ENCODE measurements at regions not wholly inside any gene's neighbourhood (a gene's known extent, or its start where the extent isn't known, plus 50 kb on each side); places are given as distances from the start of the nearest gene placed in this dataset.
"Not testable (repeated sequence)": the region's sequence is repeated elsewhere in the genome, so short reads cannot be mapped to it uniquely, and the experiment has no call there.

DNA sequence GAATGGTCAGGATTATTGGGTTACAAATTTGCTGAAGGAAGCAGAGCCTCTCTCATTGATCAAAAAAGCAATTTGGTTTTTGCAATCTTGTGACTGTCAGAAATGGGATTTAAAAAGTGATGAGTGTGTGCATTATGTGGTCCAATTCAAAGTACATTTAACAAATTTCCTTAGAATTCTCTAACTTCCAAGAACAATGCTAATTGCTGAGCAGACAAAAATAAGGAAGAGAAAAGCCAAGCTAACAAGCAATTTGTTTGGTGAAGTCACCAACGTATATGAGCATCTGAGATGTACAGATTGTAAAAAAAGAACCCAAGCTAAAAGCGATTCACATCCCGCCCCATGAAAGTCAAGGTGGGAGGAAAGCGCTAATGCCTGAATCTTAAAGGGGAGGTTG, 1643.9 kb downstream of the CDH8 start:
- TF ChIP-seq, protein P1, sequence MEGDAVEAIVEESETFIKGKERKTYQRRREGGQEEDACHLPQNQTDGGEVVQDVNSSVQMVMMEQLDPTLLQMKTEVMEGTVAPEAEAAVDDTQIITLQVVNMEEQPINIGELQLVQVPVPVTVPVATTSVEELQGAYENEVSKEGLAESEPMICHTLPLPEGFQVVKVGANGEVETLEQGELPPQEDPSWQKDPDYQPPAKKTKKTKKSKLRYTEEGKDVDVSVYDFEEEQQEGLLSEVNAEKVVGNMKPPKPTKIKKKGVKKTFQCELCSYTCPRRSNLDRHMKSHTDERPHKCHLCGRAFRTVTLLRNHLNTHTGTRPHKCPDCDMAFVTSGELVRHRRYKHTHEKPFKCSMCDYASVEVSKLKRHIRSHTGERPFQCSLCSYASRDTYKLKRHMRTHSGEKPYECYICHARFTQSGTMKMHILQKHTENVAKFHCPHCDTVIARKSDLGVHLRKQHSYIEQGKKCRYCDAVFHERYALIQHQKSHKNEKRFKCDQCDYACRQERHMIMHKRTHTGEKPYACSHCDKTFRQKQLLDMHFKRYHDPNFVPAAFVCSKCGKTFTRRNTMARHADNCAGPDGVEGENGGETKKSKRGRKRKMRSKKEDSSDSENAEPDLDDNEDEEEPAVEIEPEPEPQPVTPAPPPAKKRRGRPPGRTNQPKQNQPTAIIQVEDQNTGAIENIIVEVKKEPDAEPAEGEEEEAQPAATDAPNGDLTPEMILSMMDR (conservative IDR thresholded peaks at IDR 0.05) = no peak
- H3K27ac ChIP-seq = no peak overlapping the region

DNA sequence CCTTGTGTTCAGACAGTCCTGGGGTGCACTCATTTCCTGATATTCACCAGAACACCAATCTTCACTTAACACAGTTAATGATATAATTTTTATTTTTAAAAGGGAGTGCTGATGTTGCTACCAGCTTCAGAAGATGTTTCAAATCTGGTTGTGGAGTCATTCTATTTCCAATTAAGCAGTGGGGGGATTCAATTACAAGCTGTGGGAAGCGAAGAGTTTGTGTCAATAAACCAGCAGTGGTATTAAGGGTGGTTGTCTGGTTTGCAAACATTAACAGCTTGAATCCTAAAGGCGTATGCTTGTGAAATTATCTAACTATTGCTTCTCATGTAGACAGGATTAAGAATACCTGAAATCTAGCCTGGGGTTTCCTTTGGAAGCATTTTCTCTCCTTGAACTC, 1637.5 kb upstream of the GOT2 start:
- TF ChIP-seq, protein P1 (conservative IDR thresholded peaks at IDR 0.05) = no peak
- H3K27ac ChIP-seq = no peak overlapping the region

DNA sequence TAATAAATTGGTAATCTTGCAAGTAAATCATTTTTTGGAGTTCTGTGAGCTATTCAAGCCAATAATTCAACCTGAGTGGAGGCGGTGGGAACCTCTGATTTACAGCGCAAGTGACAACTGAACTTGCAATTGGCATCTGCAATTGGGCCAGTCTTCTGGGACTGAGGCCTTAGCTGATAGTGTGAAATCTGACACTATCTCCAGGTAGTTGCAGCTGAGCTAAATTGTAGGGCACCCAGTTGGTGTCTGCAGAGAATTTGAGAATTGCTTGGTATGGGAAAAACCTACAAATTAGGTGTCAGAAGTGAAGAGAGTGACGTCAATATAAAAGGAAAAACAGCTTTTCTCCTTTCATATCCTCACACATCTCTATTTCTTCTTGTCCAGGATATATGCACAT, 1633.6 kb upstream of the GOT2 start:
- H3K27ac ChIP-seq = no peak overlapping the region
- TF ChIP-seq, protein P1 (conservative IDR thresholded peaks at IDR 0.05) = no peak

DNA sequence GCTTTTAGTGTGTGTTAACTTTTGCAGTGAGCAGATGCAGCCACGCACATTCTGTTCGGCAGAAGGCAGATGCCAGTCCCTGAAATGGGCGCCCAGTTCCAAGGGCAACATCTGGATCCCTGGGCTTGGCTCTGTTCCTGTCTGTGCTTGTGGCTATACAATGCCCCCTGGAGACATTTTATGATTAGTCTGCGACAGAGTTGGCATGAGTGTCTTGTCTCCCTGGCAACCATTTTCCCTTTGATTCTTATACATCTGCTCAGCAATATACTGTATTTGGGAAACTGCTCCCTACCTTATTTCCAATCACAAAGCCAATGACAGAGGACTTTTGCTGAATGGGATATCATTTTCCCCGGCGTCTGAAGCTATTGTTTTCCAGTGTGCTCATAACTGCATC, 1629.5 kb upstream of the GOT2 start:
- no peak overlapping the region for H3K27ac ChIP-seq
- TF ChIP-seq, protein P1 (conservative IDR thresholded peaks at IDR 0.05) = no peak

DNA sequence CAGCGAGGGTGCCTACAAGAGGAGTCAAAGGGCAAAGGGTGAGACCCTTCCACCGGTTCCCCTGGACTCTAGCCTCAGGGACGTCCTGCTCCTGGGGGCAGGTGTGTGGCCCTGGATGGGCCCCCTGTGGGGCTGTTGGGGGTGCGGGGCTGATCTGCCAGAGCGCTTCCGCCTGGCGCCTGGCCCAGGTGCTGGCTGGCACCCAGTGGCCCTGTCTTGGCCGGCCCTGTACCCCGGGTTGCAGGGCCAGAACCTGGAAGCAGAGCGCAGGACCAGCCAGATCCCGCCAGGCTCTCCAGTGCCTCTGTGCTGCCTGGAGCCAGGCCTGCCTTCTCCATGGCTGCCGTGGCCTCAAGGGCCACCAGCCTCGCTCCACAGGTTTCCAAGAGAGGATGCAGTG, 1625.8 kb upstream of the GOT2 start:
- not testable (repeated sequence) for H3K27ac ChIP-seq

DNA sequence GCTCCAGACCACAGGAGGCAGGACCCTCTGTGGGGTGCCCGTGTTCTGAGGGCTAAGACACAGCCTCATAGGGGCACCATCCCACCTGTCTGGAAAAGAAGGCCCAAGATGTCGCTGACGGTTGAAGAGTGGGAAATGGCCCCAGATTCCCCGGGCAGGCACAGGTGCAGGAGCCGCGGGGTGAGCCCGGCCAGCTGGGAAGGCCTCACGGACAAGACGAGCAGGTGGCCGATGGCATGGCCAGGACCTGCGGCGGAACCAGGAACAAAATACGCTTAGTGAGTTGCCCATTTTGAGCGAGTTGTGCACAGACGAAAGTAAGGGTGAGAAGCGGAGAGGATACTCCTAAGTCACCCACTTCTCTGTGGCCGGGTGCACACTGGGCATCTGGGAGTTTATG, 1625.3 kb upstream of the GOT2 start:
- H3K27ac ChIP-seq = not testable (repeated sequence)

DNA sequence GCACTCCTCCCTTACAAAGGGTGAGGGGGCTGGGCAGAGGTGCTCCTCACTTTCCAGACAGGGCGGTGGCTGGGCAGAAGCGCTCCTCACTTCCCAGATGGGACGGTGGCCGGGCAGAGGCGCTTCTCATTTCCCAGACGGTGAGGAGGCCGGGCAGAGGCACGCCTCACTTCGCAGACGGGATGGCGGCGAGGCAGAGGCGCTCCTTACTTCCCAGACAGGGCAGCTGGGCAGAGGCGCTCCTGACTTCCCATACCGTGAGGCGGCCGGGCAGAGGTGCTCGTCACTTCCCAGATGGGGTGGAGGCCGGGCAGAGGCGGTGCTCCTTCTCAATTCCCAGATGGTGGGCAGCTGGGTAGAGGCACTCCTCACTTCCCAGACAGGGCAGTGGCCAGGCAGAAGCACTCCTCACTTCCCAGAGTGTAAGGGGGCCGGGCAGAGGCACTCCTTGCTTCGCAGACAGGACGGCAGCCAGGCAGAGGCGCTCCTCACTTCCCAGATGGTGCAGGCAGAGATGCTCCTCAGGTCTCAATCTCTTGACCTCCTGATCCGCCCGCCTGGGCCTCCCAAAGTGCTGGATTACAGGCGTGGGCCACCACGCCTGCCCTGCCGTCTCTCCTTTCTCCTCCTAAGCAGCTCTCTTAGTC, 1623.9 kb upstream of the GOT2 start:
- H3K27ac ChIP-seq = not testable (repeated sequence)

DNA sequence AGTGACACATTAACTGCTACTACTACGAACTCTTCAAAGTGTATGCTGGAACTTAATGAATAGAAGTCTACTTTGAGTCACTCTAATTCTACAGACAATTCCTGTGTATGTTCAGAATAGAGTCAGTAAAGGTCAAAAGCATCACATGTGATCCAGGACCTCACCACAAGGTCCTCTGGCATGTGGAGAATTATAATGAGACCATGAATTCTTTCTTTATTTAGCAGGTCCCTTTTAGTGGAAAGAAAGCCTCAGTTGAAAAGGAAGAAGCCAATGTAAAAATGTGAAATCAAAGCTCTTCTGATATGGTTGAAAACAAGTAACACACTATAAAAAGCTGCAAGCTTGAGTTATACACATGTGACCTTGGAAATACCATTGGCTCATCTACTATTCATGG, 1612.1 kb upstream of the GOT2 start:
- no peak overlapping the region for H3K27ac ChIP-seq
- TF ChIP-seq, protein P1 (conservative IDR thresholded peaks at IDR 0.05) = no peak

DNA sequence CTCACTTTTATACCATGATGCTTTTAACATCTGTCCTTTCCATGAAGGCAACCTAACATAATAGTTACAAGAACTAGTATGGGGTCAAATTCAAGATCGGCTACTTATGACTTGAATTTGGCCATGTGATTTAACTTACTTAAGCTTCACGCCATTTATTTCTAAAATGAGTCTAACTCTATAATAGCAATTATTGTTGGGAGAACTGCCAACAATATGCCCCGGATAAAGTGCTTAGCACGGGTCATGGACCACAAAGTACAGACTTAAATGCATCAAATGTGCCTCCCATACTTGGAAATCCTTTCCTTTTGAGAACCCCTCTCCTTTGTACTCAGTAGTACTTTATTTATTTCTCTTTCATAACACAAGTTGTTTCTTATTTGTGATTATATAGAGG, 1603.6 kb upstream of the GOT2 start:
- H3K27ac ChIP-seq = no peak overlapping the region
- TF ChIP-seq, protein P1 (conservative IDR thresholded peaks at IDR 0.05) = no peak
